GM21423 (cell line): ENCODE measurements at regions not wholly inside any gene's neighbourhood (a gene's known extent, or its start where the extent isn't known, plus 50 kb on each side); places are given as distances from the start of the nearest gene placed in this dataset.

Experiments
- ATAC-seq: cut with Tn5 transposase; IDR thresholded peaks from one replicate; pipeline ENCODE4 v1.9.1; 2021; ENCODE audit warnings: mild to moderate bottlenecking, moderate library complexity; ENCODE audit not compliant: unreplicated experiment

GRCh38 chr1:181417915-181418314, 65.4 kb upstream of the CACNA1E start:
- no peak for ATAC-seq

GRCh38 chr1:181423301-181423918, 59.9 kb upstream of the CACNA1E start:
- ATAC-seq, result no peak

- peak; percentile 39 for ATAC-seq
Observed at GRCh38 chr1:181424786-181425403, 58.4 kb upstream of the CACNA1E start.

GRCh38 chr1:181425566-181425965, 57.8 kb upstream of the CACNA1E start:
- no peak for ATAC-seq

- ATAC-seq, result no peak
Observed at GRCh38 chr1:181429462-181429861, 53.9 kb upstream of the CACNA1E start.

- peak; percentile 65 for ATAC-seq
Observed at GRCh38 chr1:181430015-181430885, 53.1 kb upstream of the CACNA1E start.
